C4-2B (cell line): ENCODE measurements at regions not wholly inside any gene's neighbourhood (a gene's known extent, or its start where the extent isn't known, plus 50 kb on each side); places are given as distances from the start of the nearest gene placed in this dataset.

ENCODE experiments used
- ZFX ChIP-seq: fragments of 450-650 bp; IDR thresholded peaks from 2 replicates; pipeline ENCODE4 v1.6.1; 2017
- TF ChIP-seq, protein P1 (sequence below): fragments of 450-650 bp; conservative IDR thresholded peaks from 2 replicates; pipeline ENCODE4 v1.5.1; 2017; ENCODE audit warnings: mild to moderate bottlenecking

DNA sequence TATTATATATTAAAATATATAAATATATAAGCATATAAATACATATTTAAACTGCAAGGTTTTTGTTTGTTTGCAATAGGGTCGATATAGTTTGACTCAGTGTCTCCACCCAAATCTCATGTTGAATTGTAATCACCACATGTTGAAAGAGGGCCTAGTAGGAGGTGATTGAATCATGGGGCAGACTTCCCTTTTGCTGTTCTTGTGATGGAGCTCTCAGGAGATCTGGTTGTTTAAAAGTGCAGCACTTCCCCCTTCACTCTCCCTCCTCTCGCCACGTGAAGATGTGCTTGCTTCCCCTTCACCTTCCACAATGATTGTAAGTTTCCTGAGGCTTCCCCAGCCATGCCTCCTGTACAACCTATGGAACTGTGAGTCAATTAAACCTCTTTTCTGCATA is 2137.3 kb upstream of the CELF4 start:
- TF ChIP-seq, protein P1, sequence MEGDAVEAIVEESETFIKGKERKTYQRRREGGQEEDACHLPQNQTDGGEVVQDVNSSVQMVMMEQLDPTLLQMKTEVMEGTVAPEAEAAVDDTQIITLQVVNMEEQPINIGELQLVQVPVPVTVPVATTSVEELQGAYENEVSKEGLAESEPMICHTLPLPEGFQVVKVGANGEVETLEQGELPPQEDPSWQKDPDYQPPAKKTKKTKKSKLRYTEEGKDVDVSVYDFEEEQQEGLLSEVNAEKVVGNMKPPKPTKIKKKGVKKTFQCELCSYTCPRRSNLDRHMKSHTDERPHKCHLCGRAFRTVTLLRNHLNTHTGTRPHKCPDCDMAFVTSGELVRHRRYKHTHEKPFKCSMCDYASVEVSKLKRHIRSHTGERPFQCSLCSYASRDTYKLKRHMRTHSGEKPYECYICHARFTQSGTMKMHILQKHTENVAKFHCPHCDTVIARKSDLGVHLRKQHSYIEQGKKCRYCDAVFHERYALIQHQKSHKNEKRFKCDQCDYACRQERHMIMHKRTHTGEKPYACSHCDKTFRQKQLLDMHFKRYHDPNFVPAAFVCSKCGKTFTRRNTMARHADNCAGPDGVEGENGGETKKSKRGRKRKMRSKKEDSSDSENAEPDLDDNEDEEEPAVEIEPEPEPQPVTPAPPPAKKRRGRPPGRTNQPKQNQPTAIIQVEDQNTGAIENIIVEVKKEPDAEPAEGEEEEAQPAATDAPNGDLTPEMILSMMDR = no peak
- TF ChIP-seq ZFX = no peak
